PC-3 (cell line): ENCODE measurements at regions not wholly inside any gene's neighbourhood (a gene's known extent, or its start where the extent isn't known, plus 50 kb on each side); places are given as distances from the start of the nearest gene placed in this dataset.

Experiments used
- ATAC-seq: fragments of 200-7000 bp; cut with Tn5 transposase; 2 replicates; pipeline ENCODE4 v1.9.1; 2020; ENCODE audit warnings: mild to moderate bottlenecking, moderate library complexity
- BruUV-seq: library from RNA; stranded (reverse); fragments of 400-500 nt; replicated peaks from 2 replicates; lab custom pipeline; 2021; lab: Mats Ljungman, UMichigan
- CTCF ChIA-PET: fragments of 300-600 bp; sonication (Branson Sonifier 250); formaldehyde crosslinking; loops from one replicate; lab custom pipeline; 2022; ENCODE audit warnings: antibody characterized with exemption; lab: Charles Lee
- POLR2A ChIA-PET: fragments of 300-600 bp; sonication (Branson Sonifier 250); formaldehyde crosslinking; loops from one replicate; lab custom pipeline; 2022; ENCODE audit warnings: antibody characterized with exemption; ENCODE audit not compliant: unreplicated experiment; lab: Charles Lee
- DNase-seq: peaks from one replicate; pipeline ENCODE4 v3.0.0-alpha.2; 2015
- H2AFZ ChIP-seq: fragments of 300-600 bp; sonication (generic); 2 replicates; pipeline ENCODE4 v1.6.0; 2016; ENCODE audit warnings: antibody characterized with exemption, low read length
- H3F3A ChIP-seq: fragments of 300-600 bp; sonication (generic); one replicate; pipeline ENCODE4 v1.6.0; 2017; ENCODE audit warnings: antibody characterized with exemption, low read length, control low read depth, mild to moderate bottlenecking; ENCODE audit not compliant: unreplicated experiment
- H3K27ac ChIP-seq: fragments of 300-600 bp; sonication (generic); 2 replicates; pipeline ENCODE4 v1.5.1; 2016; ENCODE audit warnings: mild to moderate bottlenecking, low read length
- H3K27me3 ChIP-seq: fragments of 300-600 bp; sonication (generic); 2 replicates; pipeline ENCODE4 v1.6.1; 2016; ENCODE audit warnings: low read length, mixed read lengths
- H3K36me3 ChIP-seq: fragments of 300-600 bp; sonication (generic); 2 replicates; pipeline ENCODE4 v1.6.1; 2016; ENCODE audit warnings: low read depth, mixed run types, low read length, mixed read lengths
- H3K4me1 ChIP-seq: fragments of 300-600 bp; sonication (generic); 2 replicates; pipeline ENCODE4 v1.5.1; 2016; ENCODE audit warnings: low read length; ENCODE audit not compliant: insufficient read depth
- H3K4me2 ChIP-seq: fragments of 300-600 bp; sonication (generic); 2 replicates; pipeline ENCODE4 v1.6.0; 2016; ENCODE audit warnings: low read length
- H3K4me3 ChIP-seq: fragments of 300-600 bp; sonication (generic); 2 replicates; pipeline ENCODE4 v1.5.1; 2016; ENCODE audit warnings: mild to moderate bottlenecking, low read length, mixed read lengths
- H3K79me2 ChIP-seq: fragments of 300-600 bp; sonication (generic); 2 replicates; pipeline ENCODE4 v1.6.1; 2017; ENCODE audit warnings: low read length, mixed read lengths
- H3K9ac ChIP-seq: fragments of 300-600 bp; sonication (generic); 2 replicates; pipeline ENCODE4 v1.6.0; 2016; ENCODE audit warnings: mild to moderate bottlenecking, low read length
- H3K9me2 ChIP-seq: fragments of 300-600 bp; sonication (generic); replicated peaks from 2 replicates; pipeline ENCODE4 v1.6.1; 2016; ENCODE audit warnings: mixed run types, low read length, mixed read lengths
- H3K9me3 ChIP-seq: fragments of 300-600 bp; sonication (generic); 2 replicates; pipeline ENCODE4 v1.6.1; 2016; ENCODE audit warnings: low read length, mixed read lengths
- H4K20me1 ChIP-seq: fragments of 300-600 bp; sonication (generic); 2 replicates; pipeline ENCODE4 v1.6.1; 2016; ENCODE audit warnings: low read length, mixed read lengths
- EZH2 ChIP-seq: fragments of 300-600 bp; sonication (generic); IDR thresholded peaks from one replicate; pipeline ENCODE4 v1.6.1; 2017; ENCODE audit warnings: antibody characterized with exemption, mild to moderate bottlenecking, low read length; ENCODE audit not compliant: unreplicated experiment
- EZH2phosphoT487 ChIP-seq: fragments of 300-600 bp; sonication (generic); IDR thresholded peaks from 2 replicates; pipeline ENCODE4 v1.6.1; 2018; ENCODE audit warnings: mild to moderate bottlenecking, antibody characterized with exemption, low read length, borderline replicate concordance
- intact Hi-C: fragments of 100-400 bp; cut with micrococcal nuclease; formaldehyde crosslinking; loops from 2 replicates; pipeline ENCODE4 v1.9.0; 2023
- TF ChIP-seq, protein P1 (sequence below): fragments of 300-600 bp; sonication (generic); conservative IDR thresholded peaks from 2 replicates; pipeline ENCODE4 v1.5.1; 2017; ENCODE audit warnings: antibody characterized with exemption, low read depth, mild to moderate bottlenecking, low read length

DNA sequence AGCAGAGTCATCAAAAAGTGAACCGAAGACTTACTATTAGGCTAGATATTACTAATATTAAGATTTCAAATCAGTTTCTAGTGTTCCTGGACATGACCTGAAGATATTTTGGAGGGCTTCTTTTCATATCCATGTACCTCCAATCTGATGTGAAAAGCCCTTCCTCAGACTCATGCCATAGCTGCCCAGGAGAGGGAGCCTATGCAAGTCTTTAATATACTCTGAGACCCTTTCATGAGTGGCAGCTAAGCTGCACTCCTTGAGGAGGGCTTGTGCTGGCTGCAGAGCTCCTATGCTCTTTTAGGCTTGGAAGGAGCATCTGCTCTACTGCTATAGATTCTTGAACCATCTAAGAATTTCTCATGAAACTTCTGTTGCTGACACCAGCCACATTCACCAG lies 715.3 kb downstream of the OLFM4 start:
- BruUV-seq = no TSS peak

DNA sequence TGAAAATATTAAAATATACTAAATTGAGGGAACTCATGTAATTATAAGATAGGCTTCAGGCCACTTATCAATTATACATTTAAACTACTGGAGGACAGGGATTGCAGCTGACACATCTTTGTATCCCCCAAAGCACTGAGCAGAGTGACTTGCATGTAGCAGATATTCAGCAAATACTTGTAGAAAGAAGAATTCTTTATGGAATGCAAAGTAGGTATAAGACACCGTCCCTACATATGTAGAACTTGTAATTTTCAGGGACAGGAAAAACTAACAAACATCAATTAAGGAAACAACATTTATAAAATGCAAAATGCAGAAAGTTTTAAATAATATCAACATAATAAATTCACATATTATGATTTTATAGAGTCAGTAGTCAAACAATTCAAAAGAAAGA lies 719.2 kb downstream of the OLFM4 start:
- H3K9ac ChIP-seq = no peak overlapping the region
- H3K4me3 ChIP-seq = no peak overlapping the region
- ATAC-seq (no peak), DNase-seq (no peak)
- TF ChIP-seq EZH2phosphoT487 = no peak
- TF ChIP-seq, protein P1, sequence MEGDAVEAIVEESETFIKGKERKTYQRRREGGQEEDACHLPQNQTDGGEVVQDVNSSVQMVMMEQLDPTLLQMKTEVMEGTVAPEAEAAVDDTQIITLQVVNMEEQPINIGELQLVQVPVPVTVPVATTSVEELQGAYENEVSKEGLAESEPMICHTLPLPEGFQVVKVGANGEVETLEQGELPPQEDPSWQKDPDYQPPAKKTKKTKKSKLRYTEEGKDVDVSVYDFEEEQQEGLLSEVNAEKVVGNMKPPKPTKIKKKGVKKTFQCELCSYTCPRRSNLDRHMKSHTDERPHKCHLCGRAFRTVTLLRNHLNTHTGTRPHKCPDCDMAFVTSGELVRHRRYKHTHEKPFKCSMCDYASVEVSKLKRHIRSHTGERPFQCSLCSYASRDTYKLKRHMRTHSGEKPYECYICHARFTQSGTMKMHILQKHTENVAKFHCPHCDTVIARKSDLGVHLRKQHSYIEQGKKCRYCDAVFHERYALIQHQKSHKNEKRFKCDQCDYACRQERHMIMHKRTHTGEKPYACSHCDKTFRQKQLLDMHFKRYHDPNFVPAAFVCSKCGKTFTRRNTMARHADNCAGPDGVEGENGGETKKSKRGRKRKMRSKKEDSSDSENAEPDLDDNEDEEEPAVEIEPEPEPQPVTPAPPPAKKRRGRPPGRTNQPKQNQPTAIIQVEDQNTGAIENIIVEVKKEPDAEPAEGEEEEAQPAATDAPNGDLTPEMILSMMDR = no peak
- no peak for TF ChIP-seq EZH2
- H2AFZ ChIP-seq = no peak overlapping the region
- no peaks in the 10 kb centered on the region for H3K27me3 ChIP-seq
- H3K4me1 ChIP-seq = no peaks in the 10 kb centered on the region
- no peaks in the 10 kb centered on the region for H3K9me3 ChIP-seq
- no peaks in the 10 kb centered on the region for H3K79me2 ChIP-seq
- intact Hi-C loops = no loop called here
- H3K4me2 ChIP-seq = no peak overlapping the region
- H4K20me1 ChIP-seq = no peaks in the 10 kb centered on the region
- no peaks in the 10 kb centered on the region for H3K36me3 ChIP-seq
- H3K27ac ChIP-seq = no peak overlapping the region
- H3K9me2 ChIP-seq = no peaks in the 10 kb centered on the region
- ChIA-PET POLR2A (no interaction called here), CTCF (no interaction called here)
- no peaks in the 10 kb centered on the region for H3F3A ChIP-seq
- BruUV-seq = no TSS peak

More for the DNA sequence above, 715.3 kb downstream of the OLFM4 start:
- no peaks in the 10 kb centered on the region for H4K20me1 ChIP-seq
- no peak overlapping the region for H3K4me3 ChIP-seq
- H3K36me3 ChIP-seq = no peaks in the 10 kb centered on the region
- no peak for ATAC-seq
- H3K9me2 ChIP-seq = no peaks in the 10 kb centered on the region
- no peak for DNase-seq
- H3F3A ChIP-seq = no peaks in the 10 kb centered on the region
- no peaks in the 10 kb centered on the region for H3K9me3 ChIP-seq
- H3K27ac ChIP-seq = no peak overlapping the region
- TF ChIP-seq, protein P1 = no peak
- no peak for TF ChIP-seq EZH2
- no peak for TF ChIP-seq EZH2phosphoT487
- no peak overlapping the region for H3K9ac ChIP-seq
- no peaks in the 10 kb centered on the region for H3K79me2 ChIP-seq
- no peak overlapping the region for H2AFZ ChIP-seq
- H3K4me1 ChIP-seq = no peaks in the 10 kb centered on the region
- no peak overlapping the region for H3K4me2 ChIP-seq
- no peaks in the 10 kb centered on the region for H3K27me3 ChIP-seq
- intact Hi-C loops = no loop called here
- ChIA-PET CTCF (no interaction called here), POLR2A (no interaction called here)

DNA sequence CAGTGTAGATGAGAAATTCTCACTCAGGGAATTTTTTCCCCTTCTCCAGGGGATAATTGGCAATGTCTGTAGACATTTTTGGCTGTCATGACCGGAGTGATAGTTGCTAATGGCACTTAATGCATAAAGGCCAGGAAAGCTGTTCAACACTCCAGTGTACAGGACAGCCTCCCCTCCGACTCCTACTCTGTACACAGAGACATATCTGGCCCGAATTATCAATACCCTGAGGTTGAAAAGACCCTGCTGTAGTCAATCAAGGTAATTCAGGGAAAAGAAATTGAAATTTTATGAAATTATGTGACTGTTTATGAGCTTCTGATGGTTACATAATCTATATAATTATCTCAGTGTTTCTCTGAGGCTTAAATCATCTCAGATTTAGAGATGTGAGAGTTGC lies 720.7 kb downstream of the OLFM4 start:
- Histone ChIP-seq H3K36me3 (no peaks in the 10 kb centered on the region), H3K4me3 (no peak overlapping the region), H3K27ac (no peak overlapping the region), H3K4me2 (no peak overlapping the region), H3K9me3 (no peaks in the 10 kb centered on the region), H3K9ac (no peak overlapping the region), H3K79me2 (no peaks in the 10 kb centered on the region), H4K20me1 (no peaks in the 10 kb centered on the region), H3K27me3 (no peaks in the 10 kb centered on the region), H3K4me1 (no peaks in the 10 kb centered on the region), H3F3A (no peaks in the 10 kb centered on the region), H3K9me2 (no peaks in the 10 kb centered on the region), H2AFZ (no peak overlapping the region)
- DNase-seq = no peak
- no TSS peak for BruUV-seq
- no peak for ATAC-seq
- intact Hi-C loops = no loop called here
- ChIA-PET CTCF (no interaction called here), POLR2A (no interaction called here)
- TF ChIP-seq, protein P1 = no peak
- no peak for TF ChIP-seq EZH2
- TF ChIP-seq EZH2phosphoT487 = no peak
